SK-N-SH (cell line): ENCODE measurements at regions not wholly inside any gene's neighbourhood (a gene's known extent, or its start where the extent isn't known, plus 50 kb on each side); places are given as distances from the start of the nearest gene placed in this dataset.

Experiments used
- EP300 ChIP-seq, 2 experiments: IDR thresholded peaks; 2 replicates each; pipeline versions ENCODE4 v1.4.0 to v1.6.1; 2012; ENCODE audit warnings: borderline replicate concordance in 1 of 2, low read depth in 1 of 2, low read length in 1 of 2
- POLR2AphosphoS5 ChIP-seq: IDR thresholded peaks from 2 replicates; pipeline ENCODE4 v1.6.1; 2012; ENCODE audit warnings: low read depth, low read length
- RFX5 ChIP-seq: IDR thresholded peaks from 2 replicates; pipeline ENCODE4 v1.6.1; 2012; ENCODE audit warnings: mild to moderate bottlenecking, improper control_type of control experiment, low read length
- TCF12 ChIP-seq: IDR thresholded peaks from 2 replicates; pipeline ENCODE4 v1.4.0; 2012
- TF ChIP-seq, protein P1 (sequence below): IDR thresholded peaks from 2 replicates; pipeline ENCODE4 v1.4.0; 2012; ENCODE audit warnings: low read depth
- TF ChIP-seq, protein P2 (sequence below): IDR thresholded peaks from 2 replicates; pipeline ENCODE4 v1.6.1; 2012; ENCODE audit warnings: mild to moderate bottlenecking, low read depth, low read length, moderate library complexity
- TF ChIP-seq, protein P3 (sequence below): IDR thresholded peaks from 2 replicates; pipeline ENCODE4 v1.4.0; 2012; ENCODE audit warnings: low read depth, borderline replicate concordance
- TF ChIP-seq, protein P4 (sequence below): IDR thresholded peaks from 2 replicates; pipeline ENCODE4 v1.4.0; 2012; ENCODE audit warnings: low read depth, borderline replicate concordance
- TF ChIP-seq, protein P5 (sequence below): fragments of 200-600 bp; sonication (generic); IDR thresholded peaks from 2 replicates; pipeline ENCODE4 v1.6.1; 2017; ENCODE audit warnings: antibody characterized with exemption, mild to moderate bottlenecking, moderate library complexity

DNA sequence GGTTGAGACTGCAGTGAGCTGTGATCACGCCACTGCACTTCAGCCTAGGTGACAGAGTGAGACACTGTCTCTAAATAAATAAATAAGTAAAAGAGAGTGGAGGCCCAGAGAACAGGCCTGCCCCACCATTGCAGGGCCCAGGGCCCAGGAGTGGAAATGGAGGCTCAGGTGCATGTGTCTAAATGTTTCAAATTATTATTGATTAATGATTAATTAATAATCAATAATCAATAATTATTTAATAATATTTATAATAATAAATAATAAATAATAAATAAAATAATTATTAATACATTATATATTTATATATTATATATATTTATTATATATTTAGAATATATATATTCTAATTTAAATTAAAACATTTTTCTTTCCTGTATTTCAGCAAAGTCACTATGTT lies 53.7 kb upstream of the ZRANB1 start:
- TF ChIP-seq EP300 (IDR thresholded peaks at IDR 0.05; ENCODE audit: borderline replicate concordance in 1 of 2, low read depth in 1 of 2, low read length in 1 of 2): no peak
- TF ChIP-seq, protein P1, sequence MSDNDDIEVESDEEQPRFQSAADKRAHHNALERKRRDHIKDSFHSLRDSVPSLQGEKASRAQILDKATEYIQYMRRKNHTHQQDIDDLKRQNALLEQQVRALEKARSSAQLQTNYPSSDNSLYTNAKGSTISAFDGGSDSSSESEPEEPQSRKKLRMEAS: no peak
- TF ChIP-seq, protein P2, sequence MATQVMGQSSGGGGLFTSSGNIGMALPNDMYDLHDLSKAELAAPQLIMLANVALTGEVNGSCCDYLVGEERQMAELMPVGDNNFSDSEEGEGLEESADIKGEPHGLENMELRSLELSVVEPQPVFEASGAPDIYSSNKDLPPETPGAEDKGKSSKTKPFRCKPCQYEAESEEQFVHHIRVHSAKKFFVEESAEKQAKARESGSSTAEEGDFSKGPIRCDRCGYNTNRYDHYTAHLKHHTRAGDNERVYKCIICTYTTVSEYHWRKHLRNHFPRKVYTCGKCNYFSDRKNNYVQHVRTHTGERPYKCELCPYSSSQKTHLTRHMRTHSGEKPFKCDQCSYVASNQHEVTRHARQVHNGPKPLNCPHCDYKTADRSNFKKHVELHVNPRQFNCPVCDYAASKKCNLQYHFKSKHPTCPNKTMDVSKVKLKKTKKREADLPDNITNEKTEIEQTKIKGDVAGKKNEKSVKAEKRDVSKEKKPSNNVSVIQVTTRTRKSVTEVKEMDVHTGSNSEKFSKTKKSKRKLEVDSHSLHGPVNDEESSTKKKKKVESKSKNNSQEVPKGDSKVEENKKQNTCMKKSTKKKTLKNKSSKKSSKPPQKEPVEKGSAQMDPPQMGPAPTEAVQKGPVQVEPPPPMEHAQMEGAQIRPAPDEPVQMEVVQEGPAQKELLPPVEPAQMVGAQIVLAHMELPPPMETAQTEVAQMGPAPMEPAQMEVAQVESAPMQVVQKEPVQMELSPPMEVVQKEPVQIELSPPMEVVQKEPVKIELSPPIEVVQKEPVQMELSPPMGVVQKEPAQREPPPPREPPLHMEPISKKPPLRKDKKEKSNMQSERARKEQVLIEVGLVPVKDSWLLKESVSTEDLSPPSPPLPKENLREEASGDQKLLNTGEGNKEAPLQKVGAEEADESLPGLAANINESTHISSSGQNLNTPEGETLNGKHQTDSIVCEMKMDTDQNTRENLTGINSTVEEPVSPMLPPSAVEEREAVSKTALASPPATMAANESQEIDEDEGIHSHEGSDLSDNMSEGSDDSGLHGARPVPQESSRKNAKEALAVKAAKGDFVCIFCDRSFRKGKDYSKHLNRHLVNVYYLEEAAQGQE: no peak
- TF ChIP-seq, protein P3, sequence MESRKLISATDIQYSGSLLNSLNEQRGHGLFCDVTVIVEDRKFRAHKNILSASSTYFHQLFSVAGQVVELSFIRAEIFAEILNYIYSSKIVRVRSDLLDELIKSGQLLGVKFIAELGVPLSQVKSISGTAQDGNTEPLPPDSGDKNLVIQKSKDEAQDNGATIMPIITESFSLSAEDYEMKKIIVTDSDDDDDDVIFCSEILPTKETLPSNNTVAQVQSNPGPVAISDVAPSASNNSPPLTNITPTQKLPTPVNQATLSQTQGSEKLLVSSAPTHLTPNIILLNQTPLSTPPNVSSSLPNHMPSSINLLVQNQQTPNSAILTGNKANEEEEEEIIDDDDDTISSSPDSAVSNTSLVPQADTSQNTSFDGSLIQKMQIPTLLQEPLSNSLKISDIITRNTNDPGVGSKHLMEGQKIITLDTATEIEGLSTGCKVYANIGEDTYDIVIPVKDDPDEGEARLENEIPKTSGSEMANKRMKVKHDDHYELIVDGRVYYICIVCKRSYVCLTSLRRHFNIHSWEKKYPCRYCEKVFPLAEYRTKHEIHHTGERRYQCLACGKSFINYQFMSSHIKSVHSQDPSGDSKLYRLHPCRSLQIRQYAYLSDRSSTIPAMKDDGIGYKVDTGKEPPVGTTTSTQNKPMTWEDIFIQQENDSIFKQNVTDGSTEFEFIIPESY: no peak
- TF ChIP-seq TCF12: no peak
- TF ChIP-seq, protein P4, sequence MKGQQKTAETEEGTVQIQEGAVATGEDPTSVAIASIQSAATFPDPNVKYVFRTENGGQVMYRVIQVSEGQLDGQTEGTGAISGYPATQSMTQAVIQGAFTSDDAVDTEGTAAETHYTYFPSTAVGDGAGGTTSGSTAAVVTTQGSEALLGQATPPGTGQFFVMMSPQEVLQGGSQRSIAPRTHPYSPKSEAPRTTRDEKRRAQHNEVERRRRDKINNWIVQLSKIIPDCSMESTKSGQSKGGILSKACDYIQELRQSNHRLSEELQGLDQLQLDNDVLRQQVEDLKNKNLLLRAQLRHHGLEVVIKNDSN: no peak
- TF ChIP-seq, protein P5, sequence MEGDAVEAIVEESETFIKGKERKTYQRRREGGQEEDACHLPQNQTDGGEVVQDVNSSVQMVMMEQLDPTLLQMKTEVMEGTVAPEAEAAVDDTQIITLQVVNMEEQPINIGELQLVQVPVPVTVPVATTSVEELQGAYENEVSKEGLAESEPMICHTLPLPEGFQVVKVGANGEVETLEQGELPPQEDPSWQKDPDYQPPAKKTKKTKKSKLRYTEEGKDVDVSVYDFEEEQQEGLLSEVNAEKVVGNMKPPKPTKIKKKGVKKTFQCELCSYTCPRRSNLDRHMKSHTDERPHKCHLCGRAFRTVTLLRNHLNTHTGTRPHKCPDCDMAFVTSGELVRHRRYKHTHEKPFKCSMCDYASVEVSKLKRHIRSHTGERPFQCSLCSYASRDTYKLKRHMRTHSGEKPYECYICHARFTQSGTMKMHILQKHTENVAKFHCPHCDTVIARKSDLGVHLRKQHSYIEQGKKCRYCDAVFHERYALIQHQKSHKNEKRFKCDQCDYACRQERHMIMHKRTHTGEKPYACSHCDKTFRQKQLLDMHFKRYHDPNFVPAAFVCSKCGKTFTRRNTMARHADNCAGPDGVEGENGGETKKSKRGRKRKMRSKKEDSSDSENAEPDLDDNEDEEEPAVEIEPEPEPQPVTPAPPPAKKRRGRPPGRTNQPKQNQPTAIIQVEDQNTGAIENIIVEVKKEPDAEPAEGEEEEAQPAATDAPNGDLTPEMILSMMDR: no peak
- TF ChIP-seq POLR2AphosphoS5: no peak
- no peak for TF ChIP-seq RFX5
